Right lobe of liver (tissue), 6 donors: ENCODE measurements at regions not wholly inside any gene's neighbourhood (a gene's known extent, or its start where the extent isn't known, plus 50 kb on each side); places are given as distances from the start of the nearest gene placed in this dataset.

Experiments
- ATAC-seq, 4 donors: fragments of 200-7000 bp; cut with Tn5 transposase; one replicate each; pipeline ENCODE4 v1.9.1; 2020; ENCODE audit warnings: mild to moderate bottlenecking in 4 of 4, moderate library complexity in 4 of 4
- DNase-seq, 3 donors: peaks; one replicate each; pipeline ENCODE4 v3.0.0-alpha.2; 2020
- H3K27ac ChIP-seq, 3 donors: fragments of 200-600 bp; one replicate each; pipeline ENCODE4 v1.8.0; 2022
- H3K27me3 ChIP-seq, 2 donors: fragments of 200-600 bp; one replicate each; pipeline ENCODE4 v1.8.0; 2022
- H3K36me3 ChIP-seq, 4 donors: fragments of 200-600 bp; sonication (generic) in 1 of 4; one replicate each; pipeline versions ENCODE4 v1.5.1 to v1.8.0; 2017 to 2022; ENCODE audit warnings: control low read depth in 1 of 4
- H3K4me1 ChIP-seq, 4 donors: fragments of 200-600 bp; sonication (generic) in 1 of 4; one replicate each; pipeline versions ENCODE4 v1.5.1 to v1.8.0; 2017 to 2022; ENCODE audit warnings: control low read depth in 1 of 4
- H3K4me3 ChIP-seq, 3 donors: fragments of 200-600 bp; one replicate each; pipeline ENCODE4 v1.8.0; 2022
- H3K9me3 ChIP-seq, 4 donors: fragments of 200-600 bp; sonication (generic) in 1 of 4; one replicate each; pipeline versions ENCODE4 v1.5.1 to v1.8.0; 2017 to 2022; ENCODE audit warnings: control low read depth in 1 of 4
- CTCF ChIP-seq, 4 donors: fragments of 200-600 bp in 3 of 4; fragments of 450-650 bp in 1 of 4; IDR thresholded peaks; one replicate each; pipeline versions ENCODE4 v1.5.1 to v1.8.0; 2016 to 2022; ENCODE audit warnings: antibody characterized with exemption in 4 of 4, mild to moderate bottlenecking in 2 of 4
- POLR2A ChIP-seq: fragments of 450-650 bp; IDR thresholded peaks from one replicate; pipeline ENCODE4 v1.6.1; 2017; ENCODE audit warnings: antibody characterized with exemption, mild to moderate bottlenecking
- WGBS: methylation state at CpG from one replicate; pipeline ENCODE4 v1.1.6; 2018; ENCODE audit warnings: low coverage, low lambda C conversion rate; ENCODE audit not compliant: insufficient coverage; ENCODE audit errors: missing lambda C conversion rate; 5-methylcytosine and 5-hydroxymethylcytosine counted together
- intact Hi-C, 2 donors: fragments of 100-400 bp; cut with DNase I; formaldehyde crosslinking; loops; one replicate each; pipeline versions ENCODE4 v1.11.2 to v1.14.1; 2022
- donor health status: DM: no; HTN: yes; CAD: no.
- donor health status: DM: no; HTN: no; CAD: no.
- donor health status: DM: no; HTN: no; CAD: no.
- donor health status: DM: no; HTN: yes; CAD: no.
- donor health status: DM: no; HTN: yes; CAD: no.

GRCh38 chr11:104522650-104523049 lies 358.7 kb upstream of the PDGFD start:
- ATAC-seq: no peak
- H3K4me1 ChIP-seq: no peaks in the 10 kb centered on the region
- no peaks in the 10 kb centered on the region for H3K9me3 ChIP-seq
- TF ChIP-seq POLR2A: no peak
- TF ChIP-seq CTCF (IDR thresholded peaks at IDR 0.05): no peak
- H3K36me3 ChIP-seq: no peaks in the 10 kb centered on the region
- intact Hi-C loops: no loop called here
- no peak overlapping the region for H3K27ac ChIP-seq
- DNase-seq: no peak
- H3K27me3 ChIP-seq: no peaks in the 10 kb centered on the region
- no peak overlapping the region for H3K4me3 ChIP-seq

GRCh38 chr11:104522123-104522522 lies 358.2 kb upstream of the PDGFD start:
- no peak for ATAC-seq
- no peak overlapping the region for H3K27ac ChIP-seq
- H3K9me3 ChIP-seq: no peaks in the 10 kb centered on the region
- H3K4me3 ChIP-seq: no peak overlapping the region
- H3K27me3 ChIP-seq: no peaks in the 10 kb centered on the region
- intact Hi-C loops: no loop called here
- WGBS: 65% methylated on average over 2 of the region's 2 CpGs
- no peaks in the 10 kb centered on the region for H3K36me3 ChIP-seq
- no peaks in the 10 kb centered on the region for H3K4me1 ChIP-seq
- DNase-seq: no peak
- TF ChIP-seq CTCF (IDR thresholded peaks at IDR 0.05) (no peak), POLR2A (no peak)

DNA sequence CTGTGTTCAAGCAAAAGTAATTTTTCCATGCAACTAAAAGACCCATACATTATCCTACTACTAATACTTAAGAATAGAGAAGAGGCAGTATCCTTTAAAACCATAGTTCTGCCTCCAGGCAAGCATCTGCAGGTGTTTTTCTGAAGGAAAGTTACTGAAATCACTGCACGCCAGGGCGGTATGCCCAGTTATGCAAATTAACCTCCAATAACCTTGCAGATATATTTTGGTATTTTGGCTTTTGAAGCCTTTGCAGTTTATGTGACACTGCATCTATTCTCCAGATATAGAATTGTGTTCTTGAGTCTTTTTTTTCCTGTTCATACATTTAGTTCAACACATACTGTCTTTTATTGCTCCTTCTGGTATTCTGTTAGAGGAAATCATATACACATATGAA lies 346.2 kb upstream of the PDGFD start:
- Histone ChIP-seq H3K4me1 (no peaks in the 10 kb centered on the region), H3K4me3 (no peak overlapping the region), H3K9me3 (no peaks in the 10 kb centered on the region), H3K27ac (no peak overlapping the region), H3K36me3 (no peaks in the 10 kb centered on the region), H3K27me3 (no peaks in the 10 kb centered on the region)
- 61% methylated on average over 2 of the region's 2 CpGs for WGBS
- intact Hi-C loops: no loop called here
- no peak for ATAC-seq
- no peak for DNase-seq
- no peak for TF ChIP-seq CTCF (IDR thresholded peaks at IDR 0.05)
- no peak for TF ChIP-seq POLR2A

DNA sequence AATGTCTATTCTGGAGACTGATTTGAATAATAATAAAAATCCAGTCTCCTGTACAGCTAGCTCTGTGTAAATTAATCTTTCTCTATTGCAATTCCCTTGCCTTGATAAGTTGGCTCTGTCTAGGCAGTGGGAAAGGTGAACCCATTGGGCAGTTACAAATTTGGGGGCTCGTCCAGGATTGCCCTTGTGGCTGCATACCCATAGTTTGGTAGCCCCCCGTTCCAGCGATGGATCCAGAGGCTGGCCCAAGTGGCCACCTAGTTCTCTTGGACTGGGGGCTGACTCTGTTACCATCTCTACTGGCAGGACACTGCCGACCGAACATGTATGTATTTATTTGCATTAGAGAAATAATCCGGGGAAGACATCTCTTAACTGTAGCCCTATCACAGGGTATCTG lies 326.2 kb upstream of the PDGFD start:
- ATAC-seq (no peak), DNase-seq (no peak)
- no peak for TF ChIP-seq CTCF (IDR thresholded peaks at IDR 0.05)
- Histone ChIP-seq H3K4me3 (no peak overlapping the region), H3K27ac (no peak overlapping the region), H3K36me3 (no peaks in the 10 kb centered on the region), H3K27me3 (no peaks in the 10 kb centered on the region), H3K4me1 (no peaks in the 10 kb centered on the region), H3K9me3 (no peaks in the 10 kb centered on the region)
- intact Hi-C loops: no loop called here
- no CpG with 5 or more reads among the region's 6 CpGs for WGBS

GRCh38 chr11:104488561-104488960 lies 324.6 kb upstream of the PDGFD start:
- Histone ChIP-seq H3K27ac (no peak overlapping the region), H3K9me3 (no peaks in the 10 kb centered on the region), H3K36me3 (no peaks in the 10 kb centered on the region), H3K27me3 (no peaks in the 10 kb centered on the region), H3K4me3 (no peak overlapping the region), H3K4me1 (no peaks in the 10 kb centered on the region)
- DNase-seq: no peak
- ATAC-seq: no peak
- TF ChIP-seq CTCF (IDR thresholded peaks at IDR 0.05) (no peak), POLR2A (no peak)
- 58% methylated on average over 3 of the region's 3 CpGs for WGBS
- intact Hi-C loops: no loop called here
